ENCODE measurements at regions not wholly inside any gene's neighbourhood (a gene's known extent, or its start where the extent isn't known, plus 50 kb on each side); places are given as distances from the start of the nearest gene placed in this dataset.
"Not testable (repeated sequence)": the region's sequence is repeated elsewhere in the genome, so short reads cannot be mapped to it uniquely, and the experiment has no call there.

GRCh38 chr16:85237817-85238216 lies 125.5 kb upstream of the CIBAR2 start:
- DNase-seq (ENCODE audit: extremely low read depth in 1 of 2, low read depth in 1 of 2) = no peak

- no peak for DNase-seq (ENCODE audit: extremely low read depth in 1 of 2, low read depth in 1 of 2)
These were observed 126.0 kb upstream of the CIBAR2 start for GRCh38 chr16:85238233-85238647.

GRCh38 chr16:85239239-85239638 lies 127.0 kb upstream of the CIBAR2 start:
- no peak for DNase-seq (ENCODE audit: extremely low read depth in 1 of 2, low read depth in 1 of 2)

DNA sequence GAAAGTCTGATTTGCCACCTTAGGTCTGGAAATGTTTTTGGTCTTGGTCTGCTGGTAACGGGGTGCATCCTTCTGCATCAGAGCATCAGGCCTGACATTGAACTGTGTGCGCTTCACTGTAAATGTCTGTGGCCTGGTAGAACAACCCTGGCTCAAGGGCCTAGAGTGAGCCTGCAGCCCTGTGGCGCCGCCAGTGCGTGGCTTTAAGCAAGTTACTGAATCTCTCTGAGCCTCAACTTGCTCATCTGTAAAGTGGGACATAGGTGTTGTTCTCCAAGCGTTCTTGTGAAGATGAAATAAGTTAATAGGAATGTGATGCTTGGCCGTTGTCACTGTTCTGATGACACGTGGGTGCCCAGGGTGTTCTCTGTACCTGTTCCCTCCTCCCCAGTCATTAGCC lies 127.6 kb upstream of the CIBAR2 start:
- no peak for DNase-seq (ENCODE audit: extremely low read depth in 1 of 2, low read depth in 1 of 2)

- DNase-seq (ENCODE audit: extremely low read depth in 1 of 2, low read depth in 1 of 2) = no peak
These were observed 129.0 kb upstream of the CIBAR2 start for GRCh38 chr16:85240982-85241924.

GRCh38 chr16:85242140-85242539 lies 129.9 kb upstream of the CIBAR2 start:
- no peak for DNase-seq (ENCODE audit: extremely low read depth in 1 of 2, low read depth in 1 of 2)

- no peak for DNase-seq (ENCODE audit: extremely low read depth in 1 of 2, low read depth in 1 of 2)
These were observed 131.0 kb upstream of the CIBAR2 start for GRCh38 chr16:85243308-85243707.

GRCh38 chr16:85244452-85244851 lies 132.2 kb upstream of the CIBAR2 start:
- DNase-seq (ENCODE audit: extremely low read depth in 1 of 2, low read depth in 1 of 2) = not testable (repeated sequence)

- DNase-seq (ENCODE audit: extremely low read depth in 1 of 2, low read depth in 1 of 2) = peak; percentile 16 to 19
These were observed 133.3 kb upstream of the CIBAR2 start for GRCh38 chr16:85245307-85246172.

DNA sequence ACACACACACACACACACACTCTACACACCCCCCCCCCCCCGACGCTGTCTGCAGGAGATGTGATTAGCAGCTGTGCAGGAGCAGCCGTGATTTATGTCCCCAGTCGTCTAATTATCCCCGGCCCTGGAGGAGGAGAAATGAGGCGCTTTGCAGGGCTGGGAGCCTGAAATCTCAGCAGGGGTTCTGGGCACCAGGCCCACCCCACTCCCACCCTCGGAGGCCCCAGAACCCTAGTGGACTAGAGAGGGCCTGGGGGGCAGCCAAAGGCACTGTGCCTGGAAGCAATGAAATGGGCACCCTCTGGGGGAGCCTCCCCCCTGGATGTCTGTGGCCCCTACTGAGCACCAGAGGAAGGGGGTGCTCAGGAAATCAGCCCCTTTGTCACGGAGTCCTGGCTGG lies 134.2 kb upstream of the CIBAR2 start:
- no peak for DNase-seq (ENCODE audit: extremely low read depth in 1 of 2, low read depth in 1 of 2)

- no peak for DNase-seq (ENCODE audit: extremely low read depth in 1 of 2, low read depth in 1 of 2)
These were observed 134.7 kb upstream of the CIBAR2 start for GRCh38 chr16:85246973-85247372.

DNA sequence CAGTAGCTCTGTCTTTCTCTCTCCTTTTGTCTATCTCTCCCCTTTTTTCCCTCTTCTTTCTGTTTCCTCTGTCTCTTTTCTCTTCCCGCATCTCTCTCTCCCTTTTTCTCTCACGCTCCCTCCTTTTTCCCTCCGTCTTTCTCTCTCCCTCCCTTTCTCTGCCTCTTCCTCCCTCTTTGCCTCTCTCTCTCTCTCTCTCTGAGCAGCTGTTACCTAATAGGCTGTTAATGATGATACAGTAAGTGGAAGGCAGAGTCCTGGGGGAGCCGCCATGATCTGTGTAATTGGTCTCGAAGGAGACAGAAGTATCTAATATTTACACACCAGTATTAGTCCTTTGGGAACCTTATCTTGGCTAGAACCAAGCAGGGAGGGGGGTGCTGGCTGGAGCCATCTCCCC lies 136.1 kb upstream of the CIBAR2 start:
- no peak for DNase-seq (ENCODE audit: extremely low read depth in 1 of 2, low read depth in 1 of 2)

DNA sequence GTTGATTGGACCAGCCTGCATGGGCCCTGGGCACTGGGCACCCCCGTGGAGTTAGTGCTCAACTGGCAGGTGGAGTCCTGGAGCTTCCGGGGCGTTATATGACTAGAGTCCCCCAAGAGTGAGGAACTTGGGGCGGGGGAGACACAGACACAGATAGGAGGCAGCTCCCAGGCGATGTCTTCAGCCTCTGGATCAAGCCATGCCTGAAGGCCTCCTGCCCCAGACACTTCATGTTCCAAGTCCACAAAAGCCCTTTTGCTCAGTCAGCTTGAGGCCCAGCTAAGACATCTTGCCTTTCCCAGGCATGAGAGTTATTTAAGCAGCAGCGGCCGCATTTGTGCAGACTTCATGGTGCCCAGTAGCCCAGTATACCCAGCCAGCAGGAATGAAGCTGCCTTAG lies 136.6 kb upstream of the CIBAR2 start:
- DNase-seq (ENCODE audit: extremely low read depth in 1 of 2, low read depth in 1 of 2) = no peak

- DNase-seq (ENCODE audit: extremely low read depth in 1 of 2, low read depth in 1 of 2) = no peak
These were observed 137.3 kb upstream of the CIBAR2 start for GRCh38 chr16:85249418-85250146.

DNA sequence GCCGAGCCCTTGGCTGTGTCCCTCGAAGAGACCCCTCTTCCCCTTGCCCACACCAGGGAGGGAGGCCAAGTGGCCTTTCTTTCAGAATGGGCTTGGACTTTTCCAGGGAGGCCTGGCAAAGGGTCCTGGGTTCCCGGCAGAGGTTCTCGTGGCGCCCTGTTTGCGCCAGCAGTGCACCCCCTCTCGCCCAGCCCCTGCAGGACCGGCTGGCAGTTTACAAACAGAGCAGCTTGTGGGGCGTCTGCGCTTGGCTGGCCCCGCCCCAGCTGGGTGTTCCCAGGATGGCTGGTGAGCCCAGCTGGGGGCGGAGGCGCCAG lies 137.8 kb upstream of the CIBAR2 start:
- DNase-seq (ENCODE audit: extremely low read depth in 1 of 2, low read depth in 1 of 2) = no peak

- no peak for DNase-seq (ENCODE audit: extremely low read depth in 1 of 2, low read depth in 1 of 2)
These were observed 138.4 kb upstream of the CIBAR2 start for GRCh38 chr16:85250609-85251223.

GRCh38 chr16:85251225-85251760 lies 139.0 kb upstream of the CIBAR2 start:
- DNase-seq (ENCODE audit: extremely low read depth in 1 of 2, low read depth in 1 of 2) = no peak

DNA sequence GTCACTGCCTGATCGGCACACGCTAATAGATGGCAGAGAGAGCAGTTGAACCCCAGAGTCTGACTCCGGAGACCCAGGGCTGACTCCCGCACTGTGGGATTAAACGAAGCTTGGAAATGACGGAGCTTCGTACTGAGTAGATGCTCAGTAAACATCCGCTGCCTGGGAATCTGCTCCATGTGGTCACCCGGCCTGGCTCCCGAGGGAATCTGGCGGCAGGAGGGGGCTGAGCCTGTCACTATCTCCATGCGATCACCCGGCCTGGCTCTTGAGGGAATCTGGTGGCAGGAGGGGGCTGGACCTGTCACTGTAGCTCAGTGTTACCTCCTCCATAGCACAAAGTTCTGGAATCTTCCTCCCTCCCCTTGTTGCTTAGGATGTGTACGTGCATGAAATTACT lies 139.7 kb upstream of the CIBAR2 start:
- DNase-seq (ENCODE audit: extremely low read depth in 1 of 2, low read depth in 1 of 2) = no peak

DNA sequence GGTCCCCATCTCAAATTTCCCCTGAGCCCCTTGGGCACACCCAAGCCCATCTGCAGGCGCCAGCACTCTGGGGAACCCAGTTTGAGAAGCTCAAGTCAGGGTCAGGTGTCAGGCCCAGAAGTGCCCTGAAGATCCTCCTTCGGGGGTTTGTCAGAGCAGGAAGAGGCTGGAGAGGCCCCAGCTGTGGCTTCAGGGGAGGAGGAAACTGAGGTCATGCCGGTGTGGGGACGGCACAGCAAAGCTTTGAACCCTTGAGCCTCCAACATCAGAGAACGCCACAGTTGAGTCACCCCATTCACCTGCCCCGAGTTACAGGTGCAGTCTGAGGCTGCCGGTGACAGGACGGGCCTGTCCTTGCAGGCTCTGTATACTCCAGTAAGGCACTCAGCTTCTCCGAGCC lies 140.2 kb upstream of the CIBAR2 start:
- DNase-seq (ENCODE audit: extremely low read depth in 1 of 2, low read depth in 1 of 2) = no peak

GRCh38 chr16:85253084-85253941 lies 141.0 kb upstream of the CIBAR2 start:
- peak; percentile 16 to 55 for DNase-seq (ENCODE audit: extremely low read depth in 1 of 2, low read depth in 1 of 2)
